ENCODE measurements at regions not wholly inside any gene's neighbourhood (a gene's known extent, or its start where the extent isn't known, plus 50 kb on each side); places are given as distances from the start of the nearest gene placed in this dataset.

- H4K5ac ChIP-seq (ENCODE audit: low read depth, low read length) = no peak overlapping the region
- H2BK120ac ChIP-seq (ENCODE audit: low read depth, low read length) = no peak overlapping the region
- H2BK20ac ChIP-seq (ENCODE audit: low read depth, low read length) = no peak overlapping the region
- 87% methylated on average over 2 of the region's 5 CpGs; no CpG with 5 or more reads in 1 of the 2 experiments for WGBS, 2 experiments (ENCODE audit: extremely low coverage in 2 of 2, insufficient read length in 1 of 2)
- no peak overlapping the region for H3K4ac ChIP-seq (ENCODE audit: low read depth, low read length)
- H3K79me1 ChIP-seq (ENCODE audit: low read depth in 1 of 2, low read length in 2 of 2) = no peaks in the 10 kb centered on the region
- no peak overlapping the region for H4K91ac ChIP-seq (ENCODE audit: insufficient read depth, low read depth, low read length)
- POLR2A ChIA-PET (ENCODE audit: unreplicated experiment) = no interaction called here
- H3K27ac ChIP-seq (ENCODE audit: insufficient read depth, low read length) = no peak overlapping the region
- no peak overlapping the region for H3K9ac ChIP-seq (ENCODE audit: low read depth, low read length)
- no TSS peak for BruUV-seq (replicated peaks)
- H3K14ac ChIP-seq (replicated peaks; ENCODE audit: low read depth, low read length) = no peak overlapping the region
- H3K4me1 ChIP-seq (ENCODE audit: control insufficient read depth, insufficient read depth, low read length) = peaks cover 3% of the 10 kb centered on the region
- no peak overlapping the region for H3K4me3 ChIP-seq (ENCODE audit: insufficient read depth, low read depth, low read length)
- H3K36me3 ChIP-seq (ENCODE audit: control insufficient read depth, insufficient read depth, low read length) = no peaks in the 10 kb centered on the region
- H3K23ac ChIP-seq (ENCODE audit: low read depth, low read length) = no peak overlapping the region
- H3K56ac ChIP-seq (ENCODE audit: extremely low read depth, insufficient read depth, low read length) = no peak overlapping the region
- no peak overlapping the region for H2AK9ac ChIP-seq (replicated peaks; ENCODE audit: low read depth, low read length, poor library complexity)
- H2AK5ac ChIP-seq (ENCODE audit: low read depth, low read length) = no peak overlapping the region
- no peak overlapping the region for H3K4me2 ChIP-seq (ENCODE audit: low read depth, low read length)
- H2AFZ ChIP-seq (replicated peaks; ENCODE audit: low read length, poor library complexity) = no peak overlapping the region
- dilution Hi-C loops (cut with HindIII; ENCODE audit: low sequenced_read_pairs, unreplicated experiment) = no loop called here
- H4K8ac ChIP-seq (ENCODE audit: low read depth in 2 of 2, low read length in 2 of 2) = no peak overlapping the region
- no peak for ATAC-seq (ENCODE audit: low read depth)
- peaks cover under 1% of the 10 kb centered on the region; the same call in 1 of the 2 replicates for H3K27me3 ChIP-seq (ENCODE audit: control insufficient read depth, insufficient read depth, low read length)
- no peaks in the 10 kb centered on the region for H4K20me1 ChIP-seq (ENCODE audit: insufficient read depth, low read length)
- intact Hi-C loops (cut with micrococcal nuclease) = no loop called here
- H2BK5ac ChIP-seq (ENCODE audit: low read depth, low read length, poor library complexity, severe bottlenecking) = no peak overlapping the region
- CTCF ChIA-PET = interaction anchor here (0.6 kb wide), 1 partner anchor 44 kb away, joined by 8 read pairs; no protein-coding TSS in a partner anchor
- H3K9me1 ChIP-seq (ENCODE audit: insufficient read depth, low read length) = peaks cover 2% of the 10 kb centered on the region; the same call in 1 of the 2 replicates
- no peak for DNase-seq
- in situ Hi-C loops (cut with MboI; ENCODE audit: low sequenced_read_pairs) = no loop called here
- H3K18ac ChIP-seq (ENCODE audit: low read depth, low read length) = no peak overlapping the region
- TF ChIP-seq NFE2L2 (IDR thresholded peaks at IDR 0.05; ENCODE audit: low read depth, low read length) = no peak
- TF ChIP-seq RAD21 (IDR thresholded peaks at IDR 0.05; ENCODE audit: low read length) = no peak
- TF ChIP-seq CHD1 (IDR thresholded peaks at IDR 0.05; ENCODE audit: low read depth, low read length) = no peak
- no peak for TF ChIP-seq BHLHE40 (IDR thresholded peaks at IDR 0.05; ENCODE audit: low read depth, low read length)
- no peak for TF ChIP-seq CEBPB (IDR thresholded peaks at IDR 0.05; ENCODE audit: low read depth, low read length)
- no peak for TF ChIP-seq SMC3 (IDR thresholded peaks at IDR 0.05; ENCODE audit: low read depth, low read length)
- H3K9me3 ChIP-seq (ENCODE audit: control insufficient read depth, insufficient read depth, low read length) = no peaks in the 10 kb centered on the region
- no peak overlapping the region for H2BK15ac ChIP-seq (ENCODE audit: low read depth, low read length)
These were observed 87.5 kb downstream of the SCN11A start for GRCh38 chr3:38964204-38964603.

Data from IMR-90 (cell line).